GM08714 (cell line): ENCODE measurements at regions not wholly inside any gene's neighbourhood (a gene's known extent, or its start where the extent isn't known, plus 50 kb on each side); places are given as distances from the start of the nearest gene placed in this dataset.

Experiments used
- H3K4me3 ChIP-seq: fragments of 200-500 bp; sonication (Bioruptor generic); 2 replicates; pipeline ENCODE4 v1.5.1; 2014; ENCODE audit warnings: mild to moderate bottlenecking, low read length, inconsistent platforms
- ZNF274 ChIP-seq: IDR thresholded peaks from 2 replicates; pipeline ENCODE4 v1.6.1; 2012; ENCODE audit warnings: mild to moderate bottlenecking, low read depth, low read length

DNA sequence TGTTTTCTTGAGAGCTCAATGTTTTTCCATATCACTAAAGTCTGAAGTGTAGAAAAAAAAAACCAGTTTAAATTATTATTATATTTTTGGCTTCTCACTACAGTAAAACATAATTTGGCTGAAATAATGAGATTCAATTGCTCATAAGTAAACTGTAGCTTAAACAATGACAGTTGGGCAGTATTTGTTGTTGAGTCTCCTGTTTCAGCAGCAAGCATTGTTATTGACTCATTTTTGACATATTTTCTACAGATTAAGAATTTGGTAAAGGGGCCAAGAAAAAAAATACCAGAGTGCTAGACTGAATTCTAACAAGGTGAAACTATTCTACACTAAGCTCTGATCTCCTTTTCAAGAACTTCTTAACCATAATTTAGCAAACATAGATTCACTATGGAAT, 2070.4 kb upstream of the CELF4 start:
- H3K4me3 ChIP-seq: no peak overlapping the region
- no peak for TF ChIP-seq ZNF274

DNA sequence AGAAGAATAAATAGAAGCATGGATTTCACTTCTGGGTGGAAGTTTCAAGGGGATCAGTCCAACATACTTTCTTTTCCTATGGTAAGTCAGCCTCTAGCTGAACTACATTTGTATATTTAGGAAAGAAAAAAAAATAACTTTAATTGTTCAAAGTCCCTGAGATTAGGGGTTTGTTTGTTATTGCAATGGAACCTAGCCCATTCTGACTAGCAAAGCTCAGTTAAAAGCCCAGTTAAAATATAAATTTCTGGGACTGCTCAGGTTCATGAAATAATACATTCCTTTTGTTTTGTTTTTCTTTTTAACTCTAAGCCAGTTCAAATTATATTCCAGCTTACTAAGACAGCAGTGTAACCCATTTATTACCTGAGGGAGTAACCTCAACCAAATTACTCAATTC, 2069.6 kb upstream of the CELF4 start:
- TF ChIP-seq ZNF274: no peak
- H3K4me3 ChIP-seq: no peak overlapping the region

GRCh38 chr18:39627936-39628335, 2062.3 kb upstream of the CELF4 start:
- no peak overlapping the region for H3K4me3 ChIP-seq
- TF ChIP-seq ZNF274: no peak

DNA sequence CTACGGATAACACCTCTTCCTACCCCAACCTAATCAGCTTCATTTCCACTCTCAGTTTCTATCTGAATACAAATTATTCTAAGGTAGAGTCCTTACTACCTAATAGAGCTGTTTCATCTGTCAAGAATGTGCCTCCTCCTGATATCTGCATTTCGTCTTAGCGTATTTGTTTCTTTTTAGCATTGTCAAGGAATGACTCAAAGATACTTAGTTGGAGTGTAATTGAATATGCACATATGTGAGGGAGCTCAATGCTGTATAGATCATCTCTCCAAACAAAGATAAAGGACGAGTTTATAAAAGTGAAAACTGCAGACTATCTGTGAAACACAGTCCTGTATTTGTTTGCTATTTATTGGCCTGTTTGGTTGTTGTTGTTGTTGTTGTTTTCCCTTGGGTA, 2059.4 kb upstream of the CELF4 start:
- no peak for TF ChIP-seq ZNF274
- H3K4me3 ChIP-seq: no peak overlapping the region

DNA sequence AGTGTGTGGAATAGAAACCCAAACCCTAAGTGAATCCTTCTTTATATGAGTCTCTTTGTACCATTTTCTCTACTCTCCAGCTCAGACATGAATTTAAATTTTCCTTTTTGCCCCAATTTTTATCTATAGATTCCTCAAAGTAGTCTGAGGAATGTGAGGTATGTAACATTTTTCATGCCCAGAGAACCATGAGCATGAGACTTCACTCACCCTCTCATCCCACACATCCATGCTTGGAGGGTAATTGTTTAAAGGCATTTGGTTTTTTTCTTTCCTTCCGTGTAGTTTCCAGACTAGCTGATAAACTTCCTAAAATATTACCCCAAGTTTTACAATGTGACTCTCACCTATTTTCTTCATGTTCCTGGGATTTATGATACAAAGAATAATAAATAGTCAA, 2056.8 kb upstream of the CELF4 start:
- H3K4me3 ChIP-seq: no peak overlapping the region
- TF ChIP-seq ZNF274: no peak

- no peak overlapping the region for H3K4me3 ChIP-seq
- no peak for TF ChIP-seq ZNF274
Observed at GRCh38 chr18:39620551-39621168, 2055.1 kb upstream of the CELF4 start.

GRCh38 chr18:39618265-39619003, 2052.8 kb upstream of the CELF4 start:
- H3K4me3 ChIP-seq: no peak overlapping the region
- TF ChIP-seq ZNF274: no peak

GRCh38 chr18:39611381-39612100, 2045.9 kb upstream of the CELF4 start:
- no peak overlapping the region for H3K4me3 ChIP-seq
- TF ChIP-seq ZNF274: no peak

GRCh38 chr18:39607034-39607433, 2041.4 kb upstream of the CELF4 start:
- TF ChIP-seq ZNF274: no peak
- no peak overlapping the region for H3K4me3 ChIP-seq

DNA sequence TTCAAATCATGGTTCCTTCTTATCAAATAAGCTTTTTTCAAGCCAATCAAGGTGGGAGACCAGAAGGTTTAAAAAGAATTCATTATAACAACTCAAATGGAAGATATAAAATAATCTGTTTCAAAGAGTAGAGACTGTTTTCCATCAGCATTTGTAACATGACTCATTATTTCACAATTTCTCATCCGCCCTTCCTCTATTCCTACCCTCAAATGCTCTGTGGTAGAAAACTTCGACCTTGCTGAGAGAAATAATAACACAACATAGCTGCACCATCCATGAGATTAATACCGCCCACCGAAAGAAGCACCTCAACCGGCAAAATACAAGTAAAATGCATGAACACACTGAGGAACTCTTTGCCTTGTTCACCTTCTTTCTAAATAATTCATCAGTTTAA, 2039.2 kb upstream of the CELF4 start:
- H3K4me3 ChIP-seq: no peak overlapping the region
- no peak for TF ChIP-seq ZNF274

- H3K4me3 ChIP-seq: no peak overlapping the region
- TF ChIP-seq ZNF274: no peak
Observed at GRCh38 chr18:39602131-39602530, 2036.5 kb upstream of the CELF4 start.

DNA sequence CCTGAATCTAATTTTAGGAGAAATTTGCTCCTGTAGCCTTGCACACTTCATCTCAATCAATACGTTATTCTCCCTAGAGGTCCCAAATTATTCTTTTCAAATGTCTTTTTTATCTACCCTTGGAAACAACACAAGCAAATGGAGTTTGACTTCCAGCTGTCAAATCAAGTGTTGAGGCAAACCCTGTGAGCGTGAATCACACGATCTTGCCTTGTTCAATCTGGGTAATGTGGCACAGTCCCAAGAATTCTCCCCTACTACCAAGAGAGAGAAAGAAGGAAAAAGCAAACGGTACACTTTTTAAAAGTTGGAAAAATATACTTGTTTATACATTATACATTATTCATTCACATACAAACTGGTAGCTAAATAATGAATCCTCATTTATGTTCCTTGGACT, 2035.3 kb upstream of the CELF4 start:
- TF ChIP-seq ZNF274: no peak
- H3K4me3 ChIP-seq: no peak overlapping the region

- no peak overlapping the region for H3K4me3 ChIP-seq
- no peak for TF ChIP-seq ZNF274
Observed at GRCh38 chr18:39599251-39599650, 2033.7 kb upstream of the CELF4 start.

DNA sequence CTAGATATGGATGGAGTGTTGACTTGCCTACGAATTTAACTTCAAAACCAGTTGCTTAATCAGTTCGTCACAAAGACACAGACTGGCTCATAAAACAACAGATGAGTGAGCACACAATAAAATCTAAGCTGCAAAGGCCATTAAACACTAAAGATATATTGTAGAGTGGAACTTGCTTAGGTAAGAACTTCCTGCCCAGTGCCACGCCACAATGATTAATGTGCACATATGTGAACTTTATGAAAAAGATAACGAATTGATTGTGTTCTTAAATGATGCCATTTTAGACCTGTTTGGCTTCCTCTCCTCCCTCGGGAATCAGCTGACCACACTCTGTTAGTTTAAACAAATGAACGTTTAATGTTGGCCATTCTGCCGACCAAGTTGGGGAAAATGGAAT, 2031.3 kb upstream of the CELF4 start:
- no peak overlapping the region for H3K4me3 ChIP-seq
- TF ChIP-seq ZNF274: no peak

- H3K4me3 ChIP-seq: no peak overlapping the region
- no peak for TF ChIP-seq ZNF274
Observed at GRCh38 chr18:39596221-39596620, 2030.6 kb upstream of the CELF4 start.
